NCI-H187 (cell line): ENCODE measurements at regions not wholly inside any gene's neighbourhood (a gene's known extent, or its start where the extent isn't known, plus 50 kb on each side); places are given as distances from the start of the nearest gene placed in this dataset.

ENCODE experiments used
- DNase-seq, 2 experiments: peaks; one replicate each; lab custom pipeline; 2025; lab: John Stamatoyannopoulos, UW

DNA sequence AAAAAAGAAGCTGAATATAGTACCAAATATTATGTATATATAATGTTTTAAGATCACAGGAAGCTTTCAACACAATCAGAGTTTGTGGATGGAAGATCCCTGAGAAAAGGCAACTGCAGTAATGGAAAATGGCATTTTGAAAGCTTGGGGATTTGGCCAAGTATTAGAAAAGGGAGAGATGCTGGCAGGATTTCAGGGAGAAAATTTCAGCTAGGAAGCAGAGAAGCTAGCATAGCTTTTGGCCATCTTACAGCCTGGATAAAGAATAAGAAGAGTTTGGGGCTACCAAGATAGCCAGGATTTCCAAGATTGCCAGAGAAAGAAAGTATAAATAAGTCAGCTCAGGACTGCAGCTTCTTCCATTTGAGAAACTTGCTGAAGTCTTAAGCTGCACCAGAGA, 440.8 kb upstream of the LUZP2 start:
- no peak for DNase-seq

DNA sequence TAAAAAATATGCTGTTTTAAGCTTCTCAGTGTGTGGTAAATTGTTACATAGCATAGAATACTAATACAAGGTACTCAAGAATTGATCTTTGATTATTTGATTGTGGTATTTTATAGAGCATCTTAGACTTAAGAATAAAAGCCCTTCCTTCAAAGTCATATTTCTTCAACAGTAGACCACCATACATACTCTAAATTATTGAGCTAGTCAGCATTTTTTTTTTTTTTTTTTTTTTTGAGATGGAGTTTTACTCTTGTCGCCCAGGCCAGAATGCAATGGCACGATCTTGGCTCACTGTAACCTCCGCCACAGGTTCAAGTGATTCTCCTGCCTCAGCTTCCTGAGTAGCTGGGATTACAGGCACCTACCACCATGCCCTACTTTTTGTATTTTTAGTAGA, 436.7 kb upstream of the LUZP2 start:
- no peak for DNase-seq

GRCh38 chr11:24064309-24064903, 432.4 kb upstream of the LUZP2 start:
- no peak for DNase-seq

- no peak for DNase-seq
Observed at GRCh38 chr11:24068197-24068596, 428.7 kb upstream of the LUZP2 start.

GRCh38 chr11:24070435-24070834, 426.4 kb upstream of the LUZP2 start:
- DNase-seq = no peak

- no peak for DNase-seq
Observed at GRCh38 chr11:24078018-24078417, 418.8 kb upstream of the LUZP2 start.

DNA sequence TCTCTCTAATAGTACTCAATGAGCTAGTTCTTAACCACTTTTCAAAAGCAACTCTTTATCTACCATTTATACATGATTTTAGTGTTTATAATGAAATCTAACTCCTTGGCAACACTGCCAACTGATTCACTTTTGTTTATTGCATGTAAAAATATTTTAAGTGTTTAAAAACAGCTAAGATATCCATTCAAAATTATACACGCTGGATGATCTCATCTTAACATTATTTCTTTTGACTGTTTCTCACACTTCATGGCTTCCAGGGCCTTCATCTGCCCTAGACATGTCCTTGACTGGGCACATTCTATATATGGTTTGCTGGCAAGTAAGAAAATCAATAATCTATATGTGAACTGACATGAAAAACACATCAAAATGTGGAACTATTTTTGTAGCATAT, 414.6 kb upstream of the LUZP2 start:
- no peak for DNase-seq

GRCh38 chr11:24082860-24083259, 414.0 kb upstream of the LUZP2 start:
- DNase-seq = peak; percentile 22 to 42

DNA sequence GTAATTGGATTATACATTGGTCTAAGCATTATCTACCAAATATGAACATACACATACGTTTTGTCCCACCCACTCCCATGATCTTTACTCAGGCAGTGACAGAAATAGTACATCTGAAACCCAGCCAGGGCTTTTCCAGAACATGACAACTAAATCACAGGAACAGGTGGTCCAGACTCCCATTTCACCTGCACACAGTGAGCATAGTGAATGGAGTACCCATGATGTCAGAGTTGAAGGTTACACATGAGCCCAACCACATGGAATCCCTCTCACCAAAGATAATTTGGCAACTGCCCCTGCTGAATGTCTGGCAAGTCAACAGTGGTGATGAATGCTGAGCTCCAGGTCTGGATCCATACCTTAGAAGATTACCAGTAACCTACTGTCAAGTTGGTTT, 411.9 kb upstream of the LUZP2 start:
- no peak for DNase-seq

- DNase-seq = no peak
Observed at GRCh38 chr11:24086921-24087320, 409.9 kb upstream of the LUZP2 start.

DNA sequence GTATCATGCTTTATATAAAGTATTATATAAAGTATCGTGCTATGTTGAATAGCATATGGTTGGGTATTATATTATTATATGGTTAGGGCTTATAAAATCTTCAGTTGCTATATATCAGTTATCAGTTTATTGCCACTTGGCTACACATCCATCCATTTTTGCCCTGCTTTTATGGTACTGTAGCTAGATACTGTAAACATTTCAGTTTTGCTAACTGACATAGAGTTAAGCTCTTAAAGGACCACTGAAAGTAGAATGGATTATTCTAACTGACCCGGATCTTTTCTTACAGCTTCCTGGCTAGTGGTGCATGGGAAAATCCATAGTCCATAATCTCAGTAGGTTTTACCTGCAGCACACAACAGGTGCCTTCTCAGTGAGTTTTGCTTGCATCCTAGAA, 405.3 kb upstream of the LUZP2 start:
- no peak for DNase-seq

DNA sequence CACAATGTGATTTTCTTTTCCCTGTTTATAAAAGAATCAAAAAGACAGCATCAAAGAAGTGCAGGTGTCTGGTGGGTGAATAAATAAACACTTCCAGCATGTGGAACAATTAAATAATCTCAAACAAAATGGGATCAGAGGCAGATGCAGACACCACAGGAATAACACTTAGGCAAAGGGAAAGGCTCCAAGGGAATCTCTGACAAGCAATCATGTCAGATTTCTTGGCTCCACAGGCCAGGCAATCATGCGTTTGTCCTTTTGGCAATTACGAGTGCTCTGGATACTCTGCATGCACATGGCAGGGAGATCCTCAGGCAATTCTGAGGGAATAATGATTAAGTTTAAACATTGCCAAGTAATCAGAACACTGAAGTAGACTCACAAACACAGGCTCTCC, 403.5 kb upstream of the LUZP2 start:
- no peak for DNase-seq

- DNase-seq = no peak
Observed at GRCh38 chr11:24108609-24109008, 388.2 kb upstream of the LUZP2 start.

DNA sequence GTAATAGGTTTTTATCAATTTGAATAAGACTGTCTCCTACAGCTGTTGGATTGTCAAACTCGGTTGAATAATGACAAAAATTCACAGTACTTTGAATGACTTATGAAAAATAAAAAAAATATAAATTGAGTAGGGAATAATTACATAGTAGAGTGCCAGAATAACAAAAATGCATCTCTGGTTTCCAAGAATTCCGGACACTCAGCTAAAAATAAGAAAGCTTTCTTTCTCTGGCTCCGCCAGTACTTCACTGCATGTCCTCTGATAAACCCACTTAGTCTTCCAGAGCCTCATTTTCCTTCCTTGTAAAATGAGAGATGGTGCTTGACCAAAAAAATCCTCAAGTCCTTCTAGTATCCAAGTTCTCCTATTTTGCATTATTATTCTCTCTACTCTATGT, 374.6 kb upstream of the LUZP2 start:
- DNase-seq = no peak

DNA sequence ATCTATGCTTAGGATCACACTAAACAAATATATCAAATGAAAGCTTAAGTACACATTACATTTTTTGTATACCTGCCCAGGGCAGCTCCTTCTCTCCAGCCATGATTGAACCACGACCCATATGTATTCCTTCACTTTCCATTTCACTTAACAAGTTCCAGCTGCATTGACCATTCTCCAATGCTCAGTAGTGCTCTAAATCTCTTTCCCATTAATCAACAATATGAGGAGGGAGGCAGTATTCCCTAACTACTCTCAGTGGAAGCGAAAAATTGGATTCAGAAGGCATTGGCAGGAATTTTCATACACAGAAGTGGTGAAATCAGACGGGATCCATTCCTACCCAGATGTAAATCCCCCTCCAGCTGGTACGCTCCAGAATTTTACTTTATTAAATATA, 372.0 kb upstream of the LUZP2 start:
- no peak for DNase-seq

GRCh38 chr11:24131698-24132097, 365.2 kb upstream of the LUZP2 start:
- DNase-seq = no peak

GRCh38 chr11:24132471-24132870, 364.4 kb upstream of the LUZP2 start:
- DNase-seq = no peak

DNA sequence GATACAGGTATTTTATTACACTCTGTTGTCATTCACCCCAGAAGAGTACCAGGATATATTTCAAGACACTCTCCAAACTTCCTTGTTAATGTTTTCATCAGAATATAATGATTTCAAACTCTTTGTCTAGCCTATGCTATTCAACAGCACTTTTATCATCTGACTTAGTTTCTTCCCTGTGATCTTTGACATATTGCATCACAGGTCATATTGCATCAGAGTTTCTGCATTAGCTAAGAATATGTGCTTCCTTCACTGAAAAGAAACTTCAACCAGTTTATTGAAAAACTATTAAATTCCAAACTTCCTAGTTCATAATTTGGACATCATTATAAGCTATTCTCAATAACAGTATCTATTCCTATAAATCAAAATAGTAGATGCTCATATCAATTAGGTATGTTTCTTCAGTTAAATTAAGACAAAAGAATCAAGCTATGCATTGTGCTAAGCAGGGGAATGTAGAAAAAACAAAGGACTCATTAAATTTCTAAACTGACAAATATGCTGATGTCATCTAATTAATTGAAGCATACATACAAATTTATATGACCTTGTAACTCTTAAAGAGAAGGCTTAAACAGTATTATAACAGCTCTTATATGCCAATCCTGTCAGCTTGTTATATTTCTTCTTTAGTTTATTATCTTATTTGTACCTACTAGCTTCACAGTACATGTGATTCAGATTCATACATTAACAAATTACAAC, 361.8 kb upstream of the LUZP2 start:
- DNase-seq = no peak

DNA sequence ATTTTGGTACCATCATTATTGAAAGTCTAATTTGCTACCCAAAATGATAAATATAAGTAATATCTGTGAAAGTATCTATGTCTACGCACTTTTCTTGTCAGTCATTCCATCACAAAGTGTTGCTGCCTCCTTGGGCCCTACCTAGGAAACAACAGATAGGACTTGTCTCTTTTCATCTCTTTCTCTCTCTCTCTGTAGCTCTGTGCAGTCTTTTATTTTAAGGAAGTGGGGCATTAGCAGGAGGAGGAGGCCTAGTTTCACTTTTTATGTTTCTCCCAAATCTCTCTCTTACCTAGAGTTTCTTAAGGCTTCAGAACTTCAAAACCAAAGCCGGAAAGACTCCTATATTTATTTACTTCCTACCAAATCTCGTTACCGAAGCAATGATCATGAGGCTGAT, 354.8 kb upstream of the LUZP2 start:
- no peak for DNase-seq

- no peak for DNase-seq
Observed at GRCh38 chr11:24145411-24145810, 351.4 kb upstream of the LUZP2 start.

DNA sequence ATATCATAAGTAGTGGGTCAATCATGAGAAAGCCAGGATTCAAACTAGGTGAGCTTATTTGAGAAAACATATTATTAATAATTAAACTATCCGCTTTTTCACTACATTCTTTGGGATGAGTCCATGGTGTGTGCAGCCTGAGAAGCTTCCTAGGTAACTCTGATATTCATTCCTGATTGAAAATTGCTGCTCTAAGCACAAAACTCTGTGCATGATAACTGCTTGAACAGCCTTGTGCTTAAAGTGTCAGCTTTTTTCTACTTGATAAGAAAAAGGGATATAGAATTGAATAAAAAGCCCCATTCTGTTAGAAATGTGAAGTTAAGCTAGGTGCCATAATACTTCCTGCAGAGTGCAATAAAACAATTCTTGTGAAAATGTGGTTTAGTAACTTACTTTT, 343.5 kb upstream of the LUZP2 start:
- no peak for DNase-seq

DNA sequence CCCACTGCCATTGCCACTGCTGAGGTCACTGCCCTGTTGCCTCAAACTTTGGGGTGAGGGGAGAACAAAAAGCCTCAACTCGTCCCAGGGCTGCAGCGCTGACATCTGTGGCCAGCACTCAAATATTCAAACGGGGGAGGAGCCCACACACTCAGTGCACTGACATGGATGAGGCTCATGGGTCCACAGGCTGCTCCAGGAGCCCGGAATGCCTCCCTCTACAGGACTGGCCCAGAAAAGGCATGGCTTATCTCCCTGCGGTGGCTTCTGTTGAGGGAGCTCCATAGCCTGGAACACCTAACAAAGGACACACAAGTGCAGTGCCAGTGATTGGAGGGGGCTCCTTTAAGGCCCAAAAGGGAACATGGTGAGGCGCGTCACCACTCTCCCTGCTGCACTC, 341.1 kb upstream of the LUZP2 start:
- DNase-seq = peak in 1 of 2 experiments; percentile 7

DNA sequence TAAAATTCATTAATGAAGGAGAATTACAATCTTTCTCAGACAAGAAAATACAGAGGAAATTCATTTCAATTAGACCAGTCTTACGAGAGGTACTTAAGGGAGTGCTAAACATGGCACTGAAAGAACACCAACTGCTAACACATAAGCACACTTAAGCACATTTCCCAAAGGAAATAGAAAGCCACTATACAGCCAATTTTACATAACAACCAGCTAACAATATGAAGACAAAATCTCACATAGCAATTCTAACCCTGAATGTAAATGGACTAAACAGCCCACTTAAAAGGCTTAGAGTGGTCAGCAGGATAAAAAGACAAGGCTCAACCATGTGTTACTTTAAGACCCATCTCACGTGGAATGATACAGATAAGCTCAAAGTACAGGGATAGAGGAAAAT, 339.5 kb upstream of the LUZP2 start:
- peak; percentile 15 to 19 for DNase-seq

- DNase-seq = no peak
Observed at GRCh38 chr11:24161587-24161986, 335.3 kb upstream of the LUZP2 start.
